Endothelial cell of umbilical vein (primary cell): ENCODE measurements at regions not wholly inside any gene's neighbourhood (a gene's known extent, or its start where the extent isn't known, plus 50 kb on each side); places are given as distances from the start of the nearest gene placed in this dataset.

Source experiments
- BruUV-seq: library from RNA; stranded (reverse); fragments of 400-500 nt; replicated peaks from 2 replicates; lab custom pipeline; 2021; lab: Mats Ljungman, UMichigan
- CTCF ChIA-PET: fragments of 300-600, 350-600 bp; sonication (Branson Sonifier 250); formaldehyde crosslinking; loops from one replicate; lab custom pipeline; 2021; ENCODE audit warnings: antibody characterized with exemption, inconsistent platforms; lab: Charles Lee
- POLR2A ChIA-PET: fragments of 300-600, 350-600 bp; sonication (Branson Sonifier 250); formaldehyde crosslinking; loops from one replicate; lab custom pipeline; 2021; ENCODE audit warnings: antibody characterized with exemption, inconsistent platforms; lab: Charles Lee
- DNase-seq: peaks from one replicate; pipeline ENCODE4 v3.0.0-alpha.2; 2011; ENCODE audit warnings: low read depth, low spot score
- FAIRE-seq: peaks from 2 replicates; lab custom pipeline; 2011; peaks lifted over from hg19 to GRCh38; lab: Jason Lieb, UNC
- H2AFZ ChIP-seq: 2 replicates; pipeline ENCODE4 v1.6.0; 2012; ENCODE audit warnings: low read depth, low read length, control low read depth, inconsistent platforms
- H3K27ac ChIP-seq: 2 replicates; pipeline ENCODE4 v1.5.1; 2011; ENCODE audit warnings: low read depth, mild to moderate bottlenecking, control low read depth, low read length, moderate library complexity; ENCODE audit not compliant: insufficient read depth
- H3K27me3 ChIP-seq, 2 experiments: 2 replicates each; pipeline versions ENCODE4 v1.6.0 to v1.6.1; 2011; ENCODE audit warnings: low read length in 2 of 2, mixed read lengths in 1 of 2; ENCODE audit not compliant: control insufficient read depth in 2 of 2, insufficient read depth in 2 of 2
- H3K36me3 ChIP-seq, 2 experiments: 2 replicates in 1 of 2; 3 replicates in 1 of 2; pipeline ENCODE4 v1.5.1; 2011; ENCODE audit warnings: low read length in 2 of 2, mild to moderate bottlenecking in 1 of 2, moderate library complexity in 1 of 2; ENCODE audit not compliant: control insufficient read depth in 2 of 2, insufficient read depth in 2 of 2; ENCODE audit errors: extremely low read depth in 1 of 2
- H3K4me1 ChIP-seq: 3 replicates; pipeline ENCODE4 v1.5.1; 2011; ENCODE audit warnings: mild to moderate bottlenecking, low read length; ENCODE audit not compliant: control insufficient read depth, insufficient read depth; ENCODE audit errors: extremely low read depth
- H3K4me2 ChIP-seq: 2 replicates; pipeline ENCODE4 v1.6.1; 2011; ENCODE audit warnings: low read length, control low read depth, mixed read lengths; ENCODE audit not compliant: insufficient read depth
- H3K4me3 ChIP-seq, 3 experiments: fragments of 200-600 bp in 1 of 3; sonication (generic), shearing (Covaris generic) in 1 of 3; replicated peaks in 1 of 3; 2 replicates each; pipeline ENCODE4 v1.5.1; 2011 to 2016; ENCODE audit warnings: control low read depth in 3 of 3, low read length in 3 of 3, mild to moderate bottlenecking in 2 of 3, inconsistent platforms in 1 of 3, low read depth in 1 of 3, moderate library complexity in 1 of 3; ENCODE audit not compliant: insufficient read depth in 1 of 3
- H3K79me2 ChIP-seq: 2 replicates; pipeline ENCODE4 v1.6.0; 2012; ENCODE audit warnings: low read length, inconsistent platforms; ENCODE audit not compliant: control insufficient read depth, insufficient read depth
- H3K9ac ChIP-seq: replicated peaks from 2 replicates; pipeline ENCODE3; 2011; ENCODE audit warnings: low read length, control low read depth; ENCODE audit not compliant: insufficient read depth; ENCODE audit errors: extremely low read depth
- H3K9me1 ChIP-seq: replicated peaks from 3 replicates; pipeline ENCODE4 v1.6.0; 2011; ENCODE audit warnings: mild to moderate bottlenecking, low read length; ENCODE audit not compliant: control insufficient read depth, insufficient read depth; ENCODE audit errors: extremely low read depth
- H3K9me3 ChIP-seq: replicated peaks from 2 replicates; pipeline ENCODE4 v1.5.1; 2012; ENCODE audit warnings: low read length, inconsistent platforms; ENCODE audit not compliant: control insufficient read depth, insufficient read depth
- H4K20me1 ChIP-seq: replicated peaks from 2 replicates; pipeline ENCODE3; 2011; ENCODE audit warnings: mild to moderate bottlenecking, low read length; ENCODE audit not compliant: control insufficient read depth, insufficient read depth; ENCODE audit errors: extremely low read depth
- EZH2 ChIP-seq: IDR thresholded peaks from 2 replicates; pipeline ENCODE4 v1.6.1; 2012; ENCODE audit warnings: borderline replicate concordance, low read depth, mild to moderate bottlenecking, moderate library complexity, low read length, inconsistent platforms; ENCODE audit not compliant: severe bottlenecking
- FOS ChIP-seq: IDR thresholded peaks from 2 replicates; pipeline ENCODE4 v1.6.1; 2011; ENCODE audit warnings: mild to moderate bottlenecking, low read length, moderate library complexity, borderline replicate concordance; ENCODE audit not compliant: insufficient read depth
- GATA2 ChIP-seq: IDR thresholded peaks from 2 replicates; pipeline ENCODE4 v1.7.0; 2011; ENCODE audit warnings: low read depth, mild to moderate bottlenecking, moderate library complexity, mixed read lengths, low read length; ENCODE audit not compliant: insufficient read length, insufficient read depth
- JUN ChIP-seq: IDR thresholded peaks from 2 replicates; pipeline ENCODE4 v1.6.1; 2011; ENCODE audit warnings: borderline replicate concordance, low read depth; ENCODE audit not compliant: insufficient read length, insufficient read depth
- MYC ChIP-seq: IDR thresholded peaks from one replicate; pipeline ENCODE4 v1.6.1; 2011; ENCODE audit warnings: mild to moderate bottlenecking, low read depth, low read length
- POLR2A ChIP-seq: IDR thresholded peaks from 2 replicates; pipeline ENCODE4 v1.6.1; 2012; ENCODE audit warnings: low read depth, mild to moderate bottlenecking, control low read depth, low read length
- POLR2AphosphoS5 ChIP-seq: IDR thresholded peaks from 2 replicates; pipeline ENCODE4 v1.6.1; 2012; ENCODE audit warnings: low read depth, mild to moderate bottlenecking, control low read depth, low read length, moderate library complexity; ENCODE audit not compliant: insufficient read depth
- dilution Hi-C: fragments of 300-500 bp; cut with MboI; formaldehyde crosslinking; loops from one replicate; pipeline ENCODE4 v1.15.0; 2019; ENCODE audit warnings: low sequenced_read_pairs; ENCODE audit not compliant: extremely low pct_ligation_motif_present
- intact Hi-C: fragments of 100-400 bp; cut with micrococcal nuclease; formaldehyde crosslinking; loops from one replicate; pipeline ENCODE4 v1.10.0; 2022
- TF ChIP-seq, protein P1 (sequence below): IDR thresholded peaks from 2 replicates; pipeline ENCODE4 v1.6.1; 2011; ENCODE audit not compliant: insufficient read depth, insufficient read length
- TF ChIP-seq, protein P2 (sequence below), 2 donors: IDR thresholded peaks; 1 replicate in 1 of 2; 2 replicates in 1 of 2; pipeline ENCODE4 v1.5.1; 2011; ENCODE audit warnings: low read length in 2 of 2, mild to moderate bottlenecking in 2 of 2, moderate library complexity in 2 of 2, control low read depth in 1 of 2, inconsistent platforms in 1 of 2, low read depth in 1 of 2; ENCODE audit not compliant: insufficient read depth in 1 of 2; ENCODE audit errors: extremely low read depth in 1 of 2

- Histone ChIP-seq H4K20me1 (no peaks in the 10 kb centered on the region), H3K4me3 (no peak overlapping the region), H3K9me1 (no peaks in the 10 kb centered on the region), H3K9ac (no peak overlapping the region), H3K27me3 (no peaks in the 10 kb centered on the region), H3K9me3 (peaks cover 6% of the 10 kb centered on the region), H3K79me2 (no peaks in the 10 kb centered on the region), H2AFZ (no peak overlapping the region), H3K27ac (no peak overlapping the region), H3K4me1 (no peaks in the 10 kb centered on the region), H3K4me2 (no peak overlapping the region), H3K36me3 (peaks cover 0 to 3% of the 10 kb centered on the region in 2 experiments)
- dilution Hi-C loops (no loop called here), intact Hi-C loops (no loop called here)
- BruUV-seq: no TSS peak
- CTCF ChIA-PET: interaction anchor here (0.9 to 1.7 kb wide), 3 partner anchors 67 to 71 kb away, joined by 3 to 4 read pairs (median 3); no protein-coding TSS in a partner anchor
- FAIRE-seq (no peak), DNase-seq (no peak)
- no peak for TF ChIP-seq MYC
- no peak for TF ChIP-seq POLR2A
- TF ChIP-seq, protein P1, sequence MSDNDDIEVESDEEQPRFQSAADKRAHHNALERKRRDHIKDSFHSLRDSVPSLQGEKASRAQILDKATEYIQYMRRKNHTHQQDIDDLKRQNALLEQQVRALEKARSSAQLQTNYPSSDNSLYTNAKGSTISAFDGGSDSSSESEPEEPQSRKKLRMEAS: no peak
- no peak for TF ChIP-seq EZH2
- no peak for TF ChIP-seq POLR2AphosphoS5
- TF ChIP-seq, protein P2, sequence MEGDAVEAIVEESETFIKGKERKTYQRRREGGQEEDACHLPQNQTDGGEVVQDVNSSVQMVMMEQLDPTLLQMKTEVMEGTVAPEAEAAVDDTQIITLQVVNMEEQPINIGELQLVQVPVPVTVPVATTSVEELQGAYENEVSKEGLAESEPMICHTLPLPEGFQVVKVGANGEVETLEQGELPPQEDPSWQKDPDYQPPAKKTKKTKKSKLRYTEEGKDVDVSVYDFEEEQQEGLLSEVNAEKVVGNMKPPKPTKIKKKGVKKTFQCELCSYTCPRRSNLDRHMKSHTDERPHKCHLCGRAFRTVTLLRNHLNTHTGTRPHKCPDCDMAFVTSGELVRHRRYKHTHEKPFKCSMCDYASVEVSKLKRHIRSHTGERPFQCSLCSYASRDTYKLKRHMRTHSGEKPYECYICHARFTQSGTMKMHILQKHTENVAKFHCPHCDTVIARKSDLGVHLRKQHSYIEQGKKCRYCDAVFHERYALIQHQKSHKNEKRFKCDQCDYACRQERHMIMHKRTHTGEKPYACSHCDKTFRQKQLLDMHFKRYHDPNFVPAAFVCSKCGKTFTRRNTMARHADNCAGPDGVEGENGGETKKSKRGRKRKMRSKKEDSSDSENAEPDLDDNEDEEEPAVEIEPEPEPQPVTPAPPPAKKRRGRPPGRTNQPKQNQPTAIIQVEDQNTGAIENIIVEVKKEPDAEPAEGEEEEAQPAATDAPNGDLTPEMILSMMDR (IDR thresholded peaks at IDR 0.05; ENCODE audit: extremely low read depth in 1 of 2, insufficient read depth in 1 of 2, low read depth in 1 of 2, low read length in 2 of 2): no peak
- TF ChIP-seq FOS: no peak
- no peak for TF ChIP-seq JUN
- no peak for TF ChIP-seq GATA2
- POLR2A ChIA-PET: no interaction called here
Measured at GRCh38 chr16:85185303-85186100, 73.2 kb upstream of the CIBAR2 start.
